A673 (cell line): ENCODE measurements at regions not wholly inside any gene's neighbourhood (a gene's known extent, or its start where the extent isn't known, plus 50 kb on each side); places are given as distances from the start of the nearest gene placed in this dataset.

Source experiments
- BruUV-seq: library from RNA; stranded (reverse); fragments of 400-500 nt; replicated peaks from 2 replicates; lab custom pipeline; 2021; lab: Mats Ljungman, UMichigan
- CTCF ChIA-PET: fragments of 300-600 bp; sonication (Branson Sonifier 250); formaldehyde crosslinking; loops from one replicate; lab custom pipeline; 2022; ENCODE audit warnings: antibody characterized with exemption; lab: Charles Lee
- POLR2A ChIA-PET: fragments of 300-600 bp; sonication (Branson Sonifier 250); formaldehyde crosslinking; loops from one replicate; lab custom pipeline; 2022; ENCODE audit warnings: antibody characterized with exemption; ENCODE audit not compliant: low non-redundant PET; lab: Charles Lee
- DNase-seq: peaks from one replicate; pipeline ENCODE4 v3.0.0-alpha.2; 2015; ENCODE audit warnings: low spot score
- H3K27ac ChIP-seq: fragments of 200-600 bp; sonication (generic); 2 replicates; pipeline ENCODE4 v1.5.1; 2016; ENCODE audit warnings: mixed run types, low read depth, mild to moderate bottlenecking, mixed read lengths, antibody characterized with exemption, low read length; ENCODE audit not compliant: poor library complexity, severe bottlenecking
- H3K27me3 ChIP-seq: fragments of 200-600 bp; sonication (generic); replicated peaks from 2 replicates; pipeline ENCODE4 v1.6.1; 2017; ENCODE audit warnings: mixed run types, low read depth, mild to moderate bottlenecking, mixed read lengths, antibody characterized with exemption, low read length; ENCODE audit not compliant: insufficient read depth, poor library complexity
- H3K36me3 ChIP-seq: fragments of 200-600 bp; sonication (generic); 2 replicates; pipeline ENCODE4 v1.6.1; 2016; ENCODE audit warnings: mixed run types, mild to moderate bottlenecking, mixed read lengths, antibody characterized with exemption, low read length; ENCODE audit not compliant: insufficient read depth, poor library complexity, severe bottlenecking
- H3K4me1 ChIP-seq: fragments of 200-600 bp; sonication (generic); 2 replicates; pipeline ENCODE4 v1.6.1; 2017; ENCODE audit warnings: mixed run types, mild to moderate bottlenecking, mixed read lengths, antibody characterized with exemption, low read length; ENCODE audit not compliant: insufficient read depth, poor library complexity, severe bottlenecking
- H3K4me3 ChIP-seq: fragments of 200-600 bp; sonication (generic); 2 replicates; pipeline ENCODE4 v1.5.1; 2016; ENCODE audit warnings: low read depth, mixed run types, mild to moderate bottlenecking, mixed read lengths, low read length; ENCODE audit not compliant: poor library complexity, severe bottlenecking
- H3K9me3 ChIP-seq: fragments of 200-600 bp; sonication (generic); 2 replicates; pipeline ENCODE4 v1.6.1; 2016; ENCODE audit warnings: mixed run types, low read depth, mild to moderate bottlenecking, mixed read lengths, antibody characterized with exemption, low read length; ENCODE audit not compliant: poor library complexity, severe bottlenecking
- EZH2 ChIP-seq: fragments of 200-600 bp; sonication (generic); IDR thresholded peaks from 2 replicates; pipeline ENCODE4 v1.6.1; 2017; ENCODE audit warnings: borderline replicate concordance, low read depth, mild to moderate bottlenecking, mixed read lengths, antibody characterized with exemption, low read length; ENCODE audit not compliant: poor library complexity, severe bottlenecking
- intact Hi-C: fragments of 100-400 bp; cut with micrococcal nuclease; formaldehyde crosslinking; loops from one replicate; pipeline ENCODE4 v1.10.0; 2022; ENCODE audit not compliant: unreplicated experiment
- TF ChIP-seq, protein P1 (sequence below): fragments of 300-800, 200-600 bp; sonication (generic); conservative IDR thresholded peaks from 2 replicates; pipeline ENCODE4 v1.5.1; 2017; ENCODE audit warnings: low read depth, mild to moderate bottlenecking, antibody characterized with exemption, low read length, moderate library complexity, mixed read lengths

DNA sequence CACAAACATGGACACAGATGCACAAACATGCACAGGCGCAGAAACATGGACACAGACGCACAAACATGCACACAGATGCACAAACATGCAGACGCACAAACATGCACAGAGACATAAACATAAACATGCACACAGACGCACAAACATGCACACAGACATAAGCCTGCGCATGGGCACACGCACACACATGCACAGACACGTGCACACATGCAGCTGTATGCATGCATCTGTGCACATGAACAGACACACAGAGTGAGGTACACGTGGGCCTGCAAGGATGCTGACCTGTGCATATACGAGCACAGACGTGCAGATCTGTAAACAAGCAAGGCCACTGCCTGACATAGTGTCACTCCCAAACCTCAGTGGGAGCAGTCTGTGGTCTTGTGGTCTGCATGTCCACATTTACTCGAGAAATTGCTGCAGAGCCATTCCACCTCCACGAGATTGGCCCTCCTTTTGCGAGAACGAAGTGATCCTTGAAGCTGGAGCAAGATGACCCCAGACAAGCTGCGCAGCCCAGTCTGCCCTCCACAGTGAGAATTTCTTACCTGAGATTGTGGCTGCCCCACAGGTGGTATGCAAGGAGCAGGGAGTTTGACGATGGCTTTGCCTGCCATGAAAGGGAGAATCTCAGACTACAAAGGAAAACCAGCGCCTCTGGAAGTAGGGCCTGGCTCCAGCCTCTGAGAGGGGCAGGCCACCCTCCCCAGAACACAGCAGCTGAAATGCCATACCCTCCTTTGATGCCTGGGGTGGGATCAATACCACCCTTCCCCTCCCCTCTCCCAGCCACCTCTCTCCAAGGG is 299.9 kb downstream of the BRD1 start:
- Histone ChIP-seq H3K36me3 (no peaks in the 10 kb centered on the region), H3K27ac (no peak overlapping the region), H3K4me1 (no peaks in the 10 kb centered on the region), H3K4me3 (no peak overlapping the region), H3K9me3 (no peaks in the 10 kb centered on the region), H3K27me3 (no peaks in the 10 kb centered on the region)
- no peak for DNase-seq
- ChIA-PET POLR2A (no interaction called here), CTCF (no interaction called here)
- intact Hi-C loops: no loop called here
- no peak for TF ChIP-seq EZH2
- TF ChIP-seq, protein P1, sequence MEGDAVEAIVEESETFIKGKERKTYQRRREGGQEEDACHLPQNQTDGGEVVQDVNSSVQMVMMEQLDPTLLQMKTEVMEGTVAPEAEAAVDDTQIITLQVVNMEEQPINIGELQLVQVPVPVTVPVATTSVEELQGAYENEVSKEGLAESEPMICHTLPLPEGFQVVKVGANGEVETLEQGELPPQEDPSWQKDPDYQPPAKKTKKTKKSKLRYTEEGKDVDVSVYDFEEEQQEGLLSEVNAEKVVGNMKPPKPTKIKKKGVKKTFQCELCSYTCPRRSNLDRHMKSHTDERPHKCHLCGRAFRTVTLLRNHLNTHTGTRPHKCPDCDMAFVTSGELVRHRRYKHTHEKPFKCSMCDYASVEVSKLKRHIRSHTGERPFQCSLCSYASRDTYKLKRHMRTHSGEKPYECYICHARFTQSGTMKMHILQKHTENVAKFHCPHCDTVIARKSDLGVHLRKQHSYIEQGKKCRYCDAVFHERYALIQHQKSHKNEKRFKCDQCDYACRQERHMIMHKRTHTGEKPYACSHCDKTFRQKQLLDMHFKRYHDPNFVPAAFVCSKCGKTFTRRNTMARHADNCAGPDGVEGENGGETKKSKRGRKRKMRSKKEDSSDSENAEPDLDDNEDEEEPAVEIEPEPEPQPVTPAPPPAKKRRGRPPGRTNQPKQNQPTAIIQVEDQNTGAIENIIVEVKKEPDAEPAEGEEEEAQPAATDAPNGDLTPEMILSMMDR: no peak
- BruUV-seq: no TSS peak

DNA sequence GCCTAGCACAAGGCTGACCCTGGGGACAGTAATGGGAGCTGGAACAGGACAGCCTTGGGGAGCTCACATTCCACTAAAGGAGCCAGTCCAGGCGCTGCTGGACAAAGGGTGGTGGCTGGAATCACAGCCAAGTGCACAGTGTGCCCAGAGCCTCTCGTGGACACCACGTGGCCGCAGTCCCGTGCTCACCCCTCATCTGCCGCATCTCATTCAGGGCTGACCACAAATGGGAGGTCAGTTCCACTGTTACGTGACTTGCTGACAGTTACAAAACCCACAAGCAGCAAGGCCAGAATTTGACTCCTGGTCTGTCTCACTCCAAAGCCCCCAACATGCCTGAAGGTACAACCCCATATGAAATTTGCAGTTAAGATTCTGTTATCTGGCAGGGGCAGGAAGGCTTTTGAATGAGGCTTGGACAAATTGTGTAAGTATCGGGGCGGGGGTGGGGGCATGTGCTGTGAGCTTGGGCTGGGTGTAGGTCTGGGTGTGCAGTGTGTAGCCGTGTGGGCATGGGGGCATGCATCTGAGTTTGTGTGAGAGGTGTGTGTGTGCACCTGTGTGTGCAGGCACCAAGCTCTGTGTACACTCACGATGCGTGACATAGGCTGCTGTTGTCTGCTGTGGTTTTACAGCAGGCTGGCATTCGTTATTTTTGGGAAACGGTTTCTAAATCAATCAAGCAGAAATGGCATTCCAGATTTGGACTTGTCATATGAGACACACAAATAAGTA is 301.7 kb downstream of the BRD1 start:
- CTCF ChIA-PET: no interaction called here
- DNase-seq: no peak
- Histone ChIP-seq H3K27me3 (no peaks in the 10 kb centered on the region), H3K36me3 (no peaks in the 10 kb centered on the region), H3K4me3 (no peak overlapping the region), H3K9me3 (no peaks in the 10 kb centered on the region), H3K4me1 (no peaks in the 10 kb centered on the region), H3K27ac (no peak overlapping the region)
- BruUV-seq: no TSS peak
- intact Hi-C loops: no loop called here
- POLR2A ChIA-PET: no interaction called here
- TF ChIP-seq, protein P1: no peak
- TF ChIP-seq EZH2: no peak

DNA sequence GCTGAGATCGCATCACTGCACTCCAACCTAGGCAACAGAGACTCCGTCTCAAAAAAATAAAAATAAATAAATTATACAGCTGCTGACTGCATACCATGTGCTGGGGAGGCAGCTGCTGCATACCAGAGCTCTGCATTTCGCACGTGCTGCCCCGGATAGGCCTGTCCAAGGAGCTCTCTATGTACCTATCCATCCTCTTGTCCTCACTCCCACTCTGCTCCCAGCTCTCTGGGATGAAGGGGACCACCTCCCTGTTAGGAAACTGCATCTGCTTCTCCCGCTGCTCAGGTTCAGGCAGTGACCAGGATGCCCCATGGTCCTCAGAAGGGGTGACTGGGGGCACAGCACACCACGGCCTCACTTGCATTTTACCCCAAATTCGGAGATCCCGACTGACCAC is 302.3 kb downstream of the BRD1 start:
- Histone ChIP-seq H3K36me3 (no peaks in the 10 kb centered on the region), H3K4me3 (no peak overlapping the region), H3K9me3 (no peaks in the 10 kb centered on the region), H3K4me1 (no peaks in the 10 kb centered on the region), H3K27ac (no peak overlapping the region), H3K27me3 (no peaks in the 10 kb centered on the region)
- TF ChIP-seq EZH2: no peak
- TF ChIP-seq, protein P1: no peak
- intact Hi-C loops: no loop called here
- no TSS peak for BruUV-seq
- no peak for DNase-seq
- POLR2A ChIA-PET: no interaction called here
- CTCF ChIA-PET: no interaction called here
